ENCODE measurements at regions not wholly inside any gene's neighbourhood (a gene's known extent, or its start where the extent isn't known, plus 50 kb on each side); places are given as distances from the start of the nearest gene placed in this dataset.

- H3K9me3 Mint-ChIP-seq: no peaks in the 10 kb centered on the region
- no peak overlapping the region for H3K27ac Mint-ChIP-seq
- Histone ChIP-seq H3K4me1 (ENCODE audit: control insufficient read depth, insufficient read depth, low read length, poor library complexity, severe bottlenecking) (no peaks in the 10 kb centered on the region), H3K4me3 (ENCODE audit: low read depth, low read length) (no peak overlapping the region), H3K36me3 (ENCODE audit: control insufficient read depth, insufficient read depth, low read length) (no peaks in the 10 kb centered on the region), H3K27me3 (ENCODE audit: control insufficient read depth, insufficient read depth, low read length) (no peaks in the 10 kb centered on the region), H3K9me3 (ENCODE audit: control insufficient read depth in 2 of 2, low read length in 2 of 2) (no peaks in the 10 kb centered on the region), H3K27ac (ENCODE audit: insufficient read depth, low read length, poor library complexity, severe bottlenecking) (no peak overlapping the region)
- H3K4me1 Mint-ChIP-seq: no peaks in the 10 kb centered on the region
- no peaks in the 10 kb centered on the region for H3K36me3 Mint-ChIP-seq
- no peaks in the 10 kb centered on the region for H3K27me3 Mint-ChIP-seq
- H3K4me3 Mint-ChIP-seq: no peak overlapping the region
- no peak for ATAC-seq (ENCODE audit: low read depth in 2 of 2)
- DNase-seq: no peak
Observed at GRCh38 chr4:52369649-52370048, 289.5 kb downstream of the USP46 start.

- DNase-seq: no peak
- H3K4me1 Mint-ChIP-seq: no peaks in the 10 kb centered on the region
- no peak for ATAC-seq (ENCODE audit: low read depth in 2 of 2)
- Histone ChIP-seq H3K27ac (ENCODE audit: insufficient read depth, low read length, poor library complexity, severe bottlenecking) (no peak overlapping the region), H3K4me3 (ENCODE audit: low read depth, low read length) (no peak overlapping the region), H3K4me1 (ENCODE audit: control insufficient read depth, insufficient read depth, low read length, poor library complexity, severe bottlenecking) (no peaks in the 10 kb centered on the region), H3K36me3 (ENCODE audit: control insufficient read depth, insufficient read depth, low read length) (no peaks in the 10 kb centered on the region), H3K9me3 (ENCODE audit: control insufficient read depth in 2 of 2, low read length in 2 of 2) (no peaks in the 10 kb centered on the region), H3K27me3 (ENCODE audit: control insufficient read depth, insufficient read depth, low read length) (no peaks in the 10 kb centered on the region)
- no peak overlapping the region for H3K27ac Mint-ChIP-seq
- no peak overlapping the region for H3K4me3 Mint-ChIP-seq
- no peaks in the 10 kb centered on the region for H3K9me3 Mint-ChIP-seq
- no peaks in the 10 kb centered on the region for H3K27me3 Mint-ChIP-seq
- H3K36me3 Mint-ChIP-seq: no peaks in the 10 kb centered on the region
Observed at GRCh38 chr4:52370576-52370975, 288.5 kb downstream of the USP46 start.

- no peaks in the 10 kb centered on the region for H3K36me3 Mint-ChIP-seq
- no peak overlapping the region for H3K4me3 Mint-ChIP-seq
- H3K4me3 ChIP-seq (ENCODE audit: low read depth, low read length): no peak overlapping the region
- H3K36me3 ChIP-seq (ENCODE audit: control insufficient read depth, insufficient read depth, low read length): no peaks in the 10 kb centered on the region
- H3K27ac Mint-ChIP-seq: no peak overlapping the region
- H3K27ac ChIP-seq (ENCODE audit: insufficient read depth, low read length, poor library complexity, severe bottlenecking): no peak overlapping the region
- H3K4me1 Mint-ChIP-seq: no peaks in the 10 kb centered on the region
- H3K27me3 ChIP-seq (ENCODE audit: control insufficient read depth, insufficient read depth, low read length): no peaks in the 10 kb centered on the region
- ATAC-seq (ENCODE audit: low read depth in 2 of 2): no peak
- H3K27me3 Mint-ChIP-seq: no peaks in the 10 kb centered on the region
- H3K9me3 ChIP-seq (ENCODE audit: control insufficient read depth in 2 of 2, low read length in 2 of 2): no peaks in the 10 kb centered on the region
- H3K9me3 Mint-ChIP-seq: no peaks in the 10 kb centered on the region
- DNase-seq: no peak
- H3K4me1 ChIP-seq (ENCODE audit: control insufficient read depth, insufficient read depth, low read length, poor library complexity, severe bottlenecking): no peaks in the 10 kb centered on the region
Observed at GRCh38 chr4:52371841-52372240, 287.3 kb downstream of the USP46 start.

- H3K27ac Mint-ChIP-seq: no peak overlapping the region
- no peaks in the 10 kb centered on the region for H3K4me1 Mint-ChIP-seq
- no peak overlapping the region for H3K4me3 Mint-ChIP-seq
- Histone ChIP-seq H3K27ac (ENCODE audit: insufficient read depth, low read length, poor library complexity, severe bottlenecking) (no peak overlapping the region), H3K4me3 (ENCODE audit: low read depth, low read length) (no peak overlapping the region), H3K27me3 (ENCODE audit: control insufficient read depth, insufficient read depth, low read length) (no peaks in the 10 kb centered on the region), H3K4me1 (ENCODE audit: control insufficient read depth, insufficient read depth, low read length, poor library complexity, severe bottlenecking) (no peaks in the 10 kb centered on the region), H3K9me3 (ENCODE audit: control insufficient read depth in 2 of 2, low read length in 2 of 2) (no peaks in the 10 kb centered on the region), H3K36me3 (ENCODE audit: control insufficient read depth, insufficient read depth, low read length) (no peaks in the 10 kb centered on the region)
- H3K9me3 Mint-ChIP-seq: peaks cover 0 to 2% (median 0%) of the 10 kb centered on the region in 7 donors
- no peaks in the 10 kb centered on the region for H3K27me3 Mint-ChIP-seq
- no peak for DNase-seq
- no peak for ATAC-seq (ENCODE audit: low read depth in 2 of 2)
- H3K36me3 Mint-ChIP-seq: no peaks in the 10 kb centered on the region
Observed at GRCh38 chr4:52372269-52372668, 286.8 kb downstream of the USP46 start.

- Histone ChIP-seq H3K36me3 (ENCODE audit: control insufficient read depth, insufficient read depth, low read length) (no peaks in the 10 kb centered on the region), H3K4me3 (ENCODE audit: low read depth, low read length) (no peak overlapping the region), H3K9me3 (ENCODE audit: control insufficient read depth in 2 of 2, low read length in 2 of 2) (no peaks in the 10 kb centered on the region), H3K27ac (ENCODE audit: insufficient read depth, low read length, poor library complexity, severe bottlenecking) (no peak overlapping the region), H3K4me1 (ENCODE audit: control insufficient read depth, insufficient read depth, low read length, poor library complexity, severe bottlenecking) (no peaks in the 10 kb centered on the region), H3K27me3 (ENCODE audit: control insufficient read depth, insufficient read depth, low read length) (no peaks in the 10 kb centered on the region)
- no peak for ATAC-seq (ENCODE audit: low read depth in 2 of 2)
- H3K4me3 Mint-ChIP-seq: no peak overlapping the region
- no peaks in the 10 kb centered on the region for H3K36me3 Mint-ChIP-seq
- H3K4me1 Mint-ChIP-seq: no peaks in the 10 kb centered on the region
- H3K27ac Mint-ChIP-seq: peak overlapping the region in 1 of 3 donors; percentile 74
- no peak for DNase-seq
- H3K9me3 Mint-ChIP-seq: peaks cover 0 to 2% (median 0%) of the 10 kb centered on the region in 7 donors
- H3K27me3 Mint-ChIP-seq: no peaks in the 10 kb centered on the region
Observed at GRCh38 chr4:52372747-52373146, 286.4 kb downstream of the USP46 start.

- no peaks in the 10 kb centered on the region for H3K4me1 Mint-ChIP-seq
- Histone ChIP-seq H3K27ac (ENCODE audit: insufficient read depth, low read length, poor library complexity, severe bottlenecking) (no peak overlapping the region), H3K27me3 (ENCODE audit: control insufficient read depth, insufficient read depth, low read length) (no peaks in the 10 kb centered on the region), H3K36me3 (ENCODE audit: control insufficient read depth, insufficient read depth, low read length) (no peaks in the 10 kb centered on the region), H3K9me3 (ENCODE audit: control insufficient read depth in 2 of 2, low read length in 2 of 2) (no peaks in the 10 kb centered on the region), H3K4me1 (ENCODE audit: control insufficient read depth, insufficient read depth, low read length, poor library complexity, severe bottlenecking) (no peaks in the 10 kb centered on the region), H3K4me3 (ENCODE audit: low read depth, low read length) (no peak overlapping the region)
- H3K4me3 Mint-ChIP-seq: no peak overlapping the region
- H3K27me3 Mint-ChIP-seq: no peaks in the 10 kb centered on the region
- no peak for DNase-seq
- no peaks in the 10 kb centered on the region for H3K36me3 Mint-ChIP-seq
- ATAC-seq (ENCODE audit: low read depth in 2 of 2): no peak
- H3K27ac Mint-ChIP-seq: no peak overlapping the region
- H3K9me3 Mint-ChIP-seq: peaks cover 0 to 2% (median 0%) of the 10 kb centered on the region in 7 donors
Observed at GRCh38 chr4:52373650-52374049, 285.5 kb downstream of the USP46 start.

- Mint-ChIP-seq H3K4me3 (no peak overlapping the region), H3K9me3 (peaks cover 0 to 3% (median 0%) of the 10 kb centered on the region in 7 donors), H3K4me1 (no peaks in the 10 kb centered on the region), H3K27me3 (no peaks in the 10 kb centered on the region), H3K27ac (no peak overlapping the region), H3K36me3 (no peaks in the 10 kb centered on the region)
- Histone ChIP-seq H3K36me3 (ENCODE audit: control insufficient read depth, insufficient read depth, low read length) (no peaks in the 10 kb centered on the region), H3K9me3 (ENCODE audit: control insufficient read depth in 2 of 2, low read length in 2 of 2) (no peaks in the 10 kb centered on the region), H3K27me3 (ENCODE audit: control insufficient read depth, insufficient read depth, low read length) (no peaks in the 10 kb centered on the region), H3K4me1 (ENCODE audit: control insufficient read depth, insufficient read depth, low read length, poor library complexity, severe bottlenecking) (no peaks in the 10 kb centered on the region), H3K27ac (ENCODE audit: insufficient read depth, low read length, poor library complexity, severe bottlenecking) (no peak overlapping the region), H3K4me3 (ENCODE audit: low read depth, low read length) (no peak overlapping the region)
- no peak for DNase-seq
- no peak for ATAC-seq (ENCODE audit: low read depth in 2 of 2)
Observed at GRCh38 chr4:52374877-52375276, 284.2 kb downstream of the USP46 start.

- H3K9me3 Mint-ChIP-seq: peaks cover 0 to 5% (median 0%) of the 10 kb centered on the region in 7 donors
Observed at GRCh38 chr4:52376132-52376704, 282.9 kb downstream of the USP46 start.

More at GRCh38 chr4:52376132-52376704, 282.9 kb downstream of the USP46 start:
- Histone ChIP-seq H3K27ac (ENCODE audit: insufficient read depth, low read length, poor library complexity, severe bottlenecking) (no peak overlapping the region), H3K4me1 (ENCODE audit: control insufficient read depth, insufficient read depth, low read length, poor library complexity, severe bottlenecking) (no peaks in the 10 kb centered on the region), H3K36me3 (ENCODE audit: control insufficient read depth, insufficient read depth, low read length) (no peaks in the 10 kb centered on the region), H3K27me3 (ENCODE audit: control insufficient read depth, insufficient read depth, low read length) (no peaks in the 10 kb centered on the region), H3K9me3 (ENCODE audit: control insufficient read depth in 2 of 2, low read length in 2 of 2) (no peaks in the 10 kb centered on the region), H3K4me3 (ENCODE audit: low read depth, low read length) (no peak overlapping the region)
- no peaks in the 10 kb centered on the region for H3K27me3 Mint-ChIP-seq
- no peak overlapping the region for H3K27ac Mint-ChIP-seq
- H3K4me3 Mint-ChIP-seq: no peak overlapping the region
- H3K4me1 Mint-ChIP-seq: no peaks in the 10 kb centered on the region
- ATAC-seq (ENCODE audit: low read depth in 2 of 2) (no peak), DNase-seq (peak in 2 of 3 donors; percentile 3 to 39)
- no peaks in the 10 kb centered on the region for H3K36me3 Mint-ChIP-seq

Measured in CD4-positive, CD25-positive, alpha-beta regulatory T cell (primary cell).